H1 (cell line): ENCODE measurements at regions not wholly inside any gene's neighbourhood (a gene's known extent, or its start where the extent isn't known, plus 50 kb on each side); places are given as distances from the start of the nearest gene placed in this dataset.

Source experiments
- CEBPB ChIP-seq: IDR thresholded peaks from 2 replicates; pipeline ENCODE4 v1.6.1; 2012; ENCODE audit warnings: low read depth, low read length
- CHD2 ChIP-seq: IDR thresholded peaks from 2 replicates; pipeline ENCODE4 v1.6.1; 2012; ENCODE audit warnings: low read length, improper control_type of control experiment
- E2F6 ChIP-seq: IDR thresholded peaks from 2 replicates; pipeline ENCODE4 v1.6.1; 2012; ENCODE audit warnings: inconsistent platforms
- POLR2A ChIP-seq, 2 experiments: IDR thresholded peaks; 1 replicate in 1 of 2; 2 replicates in 1 of 2; pipeline ENCODE4 v1.6.1; 2011; ENCODE audit warnings: low read depth in 2 of 2, low read length in 2 of 2, mild to moderate bottlenecking in 2 of 2; ENCODE audit errors: control extremely low read depth in 1 of 2
- RAD21 ChIP-seq, 2 experiments: IDR thresholded peaks in 1 of 2; conservative IDR thresholded peaks in 1 of 2; 2 replicates each; pipeline ENCODE4 v1.6.1; 2011; ENCODE audit warnings: low read depth in 2 of 2, low read length in 2 of 2, improper control_type of control experiment in 1 of 2, inconsistent platforms in 1 of 2, mild to moderate bottlenecking in 1 of 2, moderate library complexity in 1 of 2
- SIN3A ChIP-seq, 2 experiments: IDR thresholded peaks in 1 of 2; conservative IDR thresholded peaks in 1 of 2; 2 replicates each; pipeline ENCODE4 v1.6.1; 2011 to 2012; ENCODE audit warnings: low read length in 2 of 2, improper control_type of control experiment in 1 of 2, low read depth in 1 of 2, mild to moderate bottlenecking in 1 of 2
- TF ChIP-seq, protein P1 (sequence below): IDR thresholded peaks from 2 replicates; pipeline ENCODE4 v1.6.1; 2012; ENCODE audit warnings: inconsistent platforms

- TF ChIP-seq E2F6 (no peak), CEBPB (no peak), RAD21 (IDR thresholded peaks at IDR 0.05 in 1 of 2, conservative IDR thresholded peaks at IDR 0.05 in 1 of 2; ENCODE audit: low read depth in 2 of 2, low read length in 2 of 2) (no peak), CHD2 (no peak), POLR2A (IDR thresholded peaks at IDR 0.05; ENCODE audit: control extremely low read depth in 1 of 2, low read depth in 2 of 2, low read length in 2 of 2) (no peak), SIN3A (conservative IDR thresholded peaks at IDR 0.05 in 1 of 2, IDR thresholded peaks at IDR 0.05 in 1 of 2; ENCODE audit: low read depth in 1 of 2, low read length in 2 of 2) (no peak)
- TF ChIP-seq, protein P1, sequence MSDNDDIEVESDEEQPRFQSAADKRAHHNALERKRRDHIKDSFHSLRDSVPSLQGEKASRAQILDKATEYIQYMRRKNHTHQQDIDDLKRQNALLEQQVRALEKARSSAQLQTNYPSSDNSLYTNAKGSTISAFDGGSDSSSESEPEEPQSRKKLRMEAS, result no peak
- TF ChIP-seq, all 59 proteins: peak for 0
These were observed 210.5 kb upstream of the SHH start (continued) for GRCh38 chr7:156022483-156023459.
